H9 (cell line): ENCODE measurements at regions not wholly inside any gene's neighbourhood (a gene's known extent, or its start where the extent isn't known, plus 50 kb on each side); places are given as distances from the start of the nearest gene placed in this dataset.
"Not testable (repeated sequence)": the region's sequence is repeated elsewhere in the genome, so short reads cannot be mapped to it uniquely, and the experiment has no call there.

Experiments used
- DNase-seq: peaks from one replicate; pipeline ENCODE4 v3.0.0-alpha.2; 2017
- H2AFZ ChIP-seq: one replicate; pipeline ENCODE4 v1.6.1; 2013; ENCODE audit warnings: mild to moderate bottlenecking, low read length, control low read depth, moderate library complexity
- H2AK5ac ChIP-seq: 2 replicates; pipeline ENCODE4 v1.6.1; 2013; ENCODE audit warnings: low read length, control low read depth, mixed read lengths; ENCODE audit not compliant: insufficient read length
- H2BK120ac ChIP-seq: one replicate; pipeline ENCODE4 v1.6.1; 2013; ENCODE audit warnings: low read depth, mild to moderate bottlenecking, low read length, control low read depth, inconsistent platforms; ENCODE audit not compliant: poor library complexity, severe bottlenecking
- H2BK12ac ChIP-seq: 2 replicates; pipeline ENCODE4 v1.6.1; 2013; ENCODE audit warnings: low read length, control low read depth, mixed read lengths, low read depth; ENCODE audit not compliant: insufficient read length
- H2BK15ac ChIP-seq: 2 replicates; pipeline ENCODE4 v1.6.1; 2013; ENCODE audit warnings: low read depth, low read length, control low read depth
- H2BK20ac ChIP-seq: one replicate; pipeline ENCODE4 v1.6.1; 2013; ENCODE audit warnings: low read depth, mild to moderate bottlenecking, low read length, control low read depth, inconsistent platforms; ENCODE audit not compliant: poor library complexity, severe bottlenecking
- H2BK5ac ChIP-seq: 2 replicates; pipeline ENCODE4 v1.6.1; 2013; ENCODE audit warnings: low read length, control low read depth, mixed read lengths; ENCODE audit not compliant: insufficient read length
- H3K14ac ChIP-seq: 2 replicates; pipeline ENCODE4 v1.6.1; 2013; ENCODE audit warnings: low read length, control low read depth; ENCODE audit not compliant: insufficient read depth
- H3K18ac ChIP-seq: 2 replicates; pipeline ENCODE4 v1.6.1; 2013; ENCODE audit warnings: low read depth, mild to moderate bottlenecking, mixed read lengths, low read length, control low read depth; ENCODE audit not compliant: insufficient read length
- H3K23ac ChIP-seq: 2 replicates; pipeline ENCODE4 v1.6.1; 2013; ENCODE audit warnings: low read length, control low read depth, mixed read lengths, low read depth; ENCODE audit not compliant: insufficient read length
- H3K23me2 ChIP-seq: 2 replicates; pipeline ENCODE4 v1.6.1; 2013; ENCODE audit warnings: low read depth, mild to moderate bottlenecking, mixed read lengths, low read length, control low read depth; ENCODE audit not compliant: insufficient read length, poor library complexity, severe bottlenecking
- H3K27ac ChIP-seq: 2 replicates; pipeline ENCODE4 v1.5.1; 2013; ENCODE audit warnings: low read length, control low read depth, mixed read lengths, low read depth; ENCODE audit not compliant: insufficient read length
- H3K27me3 ChIP-seq: 2 replicates; pipeline ENCODE4 v1.6.1; 2013; ENCODE audit warnings: low read length, control low read depth, inconsistent platforms; ENCODE audit not compliant: insufficient read depth
- H3K4ac ChIP-seq: 2 replicates; pipeline ENCODE4 v1.6.1; 2013; ENCODE audit warnings: low read depth, mild to moderate bottlenecking, control low read depth, inconsistent platforms, low read length, moderate library complexity
- H3K4me1 ChIP-seq: 2 replicates; pipeline ENCODE4 v1.6.1; 2013; ENCODE audit warnings: low read length, control low read depth, inconsistent platforms; ENCODE audit not compliant: insufficient read depth
- H3K4me2 ChIP-seq: 2 replicates; pipeline ENCODE4 v1.6.1; 2013; ENCODE audit warnings: low read length, control low read depth, mixed read lengths; ENCODE audit not compliant: insufficient read length, insufficient read depth
- H3K56ac ChIP-seq: 2 replicates; pipeline ENCODE4 v1.6.1; 2013; ENCODE audit warnings: low read depth, mild to moderate bottlenecking, mixed read lengths, low read length, control low read depth; ENCODE audit not compliant: insufficient read length
- H3K79me1 ChIP-seq: 2 replicates; pipeline ENCODE4 v1.6.1; 2013; ENCODE audit warnings: low read depth, mild to moderate bottlenecking, moderate library complexity, low read length, control low read depth, inconsistent platforms; ENCODE audit not compliant: insufficient read depth, poor library complexity, severe bottlenecking
- H3K79me2 ChIP-seq: 2 replicates; pipeline ENCODE4 v1.6.1; 2013; ENCODE audit warnings: low read length, control low read depth, inconsistent platforms; ENCODE audit not compliant: insufficient read depth
- H3K9ac ChIP-seq: 2 replicates; pipeline ENCODE4 v1.6.1; 2013; ENCODE audit warnings: low read length, control low read depth, mixed read lengths; ENCODE audit not compliant: insufficient read length; ENCODE audit errors: extremely low read depth
- H3K9me3 ChIP-seq: one replicate; pipeline ENCODE4 v1.6.1; 2013; ENCODE audit warnings: low read depth, low read length, inconsistent platforms; ENCODE audit not compliant: control insufficient read depth
- H3T11ph ChIP-seq: one replicate; pipeline ENCODE4 v1.6.1; 2013; ENCODE audit warnings: mild to moderate bottlenecking, low read length, control low read depth, inconsistent platforms
- H4K20me1 ChIP-seq: one replicate; pipeline ENCODE4 v1.6.1; 2013; ENCODE audit not compliant: control insufficient read depth, insufficient read length, insufficient read depth
- H4K5ac ChIP-seq: 2 replicates; pipeline ENCODE4 v1.6.1; 2013; ENCODE audit warnings: low read depth, mild to moderate bottlenecking, mixed read lengths, low read length, control low read depth; ENCODE audit not compliant: insufficient read length
- H4K8ac ChIP-seq: replicated peaks from 2 replicates; pipeline ENCODE4 v1.6.1; 2013; ENCODE audit warnings: low read length, control low read depth, mixed read lengths, low read depth; ENCODE audit not compliant: insufficient read length
- H4K91ac ChIP-seq: 2 replicates; pipeline ENCODE4 v1.6.1; 2013; ENCODE audit warnings: low read depth, mild to moderate bottlenecking, moderate library complexity, mixed read lengths, low read length, control low read depth; ENCODE audit not compliant: insufficient read length
- H3K27ac Mint-ChIP-seq, 3 experiments: 2 replicates in 2 of 3; 3 replicates in 1 of 3; pipeline ENCODE4 v1.8.0; 2020 to 2021; ENCODE audit warnings: mixed read lengths in 3 of 3, mild to moderate bottlenecking in 1 of 3, moderate library complexity in 1 of 3
- H3K27me3 Mint-ChIP-seq: 2 replicates; pipeline ENCODE4 v1.8.0; 2021; ENCODE audit warnings: low read depth, mild to moderate bottlenecking, moderate library complexity, mixed read lengths
- H3K36me3 Mint-ChIP-seq, 3 experiments: 2 replicates in 2 of 3; 3 replicates in 1 of 3; pipeline ENCODE4 v1.8.0; 2020 to 2021; ENCODE audit warnings: low read depth in 3 of 3, mixed read lengths in 3 of 3; ENCODE audit not compliant: insufficient read depth in 1 of 3
- H3K4me1 Mint-ChIP-seq, 2 experiments: 2 replicates each; pipeline ENCODE4 v1.8.0; 2020; ENCODE audit warnings: mixed read lengths in 2 of 2
- H3K4me3 Mint-ChIP-seq, 2 experiments: 2 replicates in 1 of 2; 3 replicates in 1 of 2; pipeline ENCODE4 v1.8.0; 2020 to 2021; ENCODE audit warnings: mild to moderate bottlenecking in 2 of 2, mixed read lengths in 2 of 2, moderate library complexity in 1 of 2
- H3K9me3 Mint-ChIP-seq, 2 experiments: 2 replicates in 1 of 2; 3 replicates in 1 of 2; pipeline ENCODE4 v1.8.0; 2020; ENCODE audit warnings: mild to moderate bottlenecking in 2 of 2, mixed read lengths in 2 of 2, moderate library complexity in 1 of 2
- CTCF ChIP-seq: fragments of 200-600 bp; sonication (generic); conservative IDR thresholded peaks from 3 replicates; pipeline ENCODE4 v1.8.0; 2021; ENCODE audit warnings: antibody characterized with exemption, mild to moderate bottlenecking
- WGBS: extraction: QIAGEN DNeasy Blood & Tissue Kit; methylation state at CpG from one replicate; pipeline ENCODE4 v1.1.7; 2013; ENCODE audit warnings: missing lambda C conversion rate, low lambda C conversion rate, mixed read lengths; ENCODE audit not compliant: insufficient read length; ENCODE audit errors: extremely low coverage; 5-methylcytosine and 5-hydroxymethylcytosine counted together

DNA sequence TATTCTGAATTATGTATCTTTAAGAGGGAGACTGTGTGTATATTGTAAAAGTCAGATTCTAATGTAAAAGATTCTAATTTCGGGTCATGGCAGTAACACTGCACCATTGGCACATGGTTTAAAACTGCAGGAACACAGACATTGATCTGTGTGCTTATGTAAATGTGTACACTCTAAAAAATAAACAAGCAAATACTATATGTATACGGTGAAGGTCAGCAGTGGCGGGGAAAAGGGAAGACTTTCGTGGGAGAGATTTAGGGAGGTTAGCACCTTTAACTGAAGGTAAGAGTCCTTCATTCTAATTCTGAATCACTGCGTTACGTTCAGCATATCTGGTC lies 157.8 kb upstream of the FAM20A start:
- H3K36me3 Mint-ChIP-seq: peaks cover 5 to 28% (median 12%) of the 10 kb centered on the region in 3 experiments
- Histone ChIP-seq H4K8ac (no peak overlapping the region), H3K23me2 (no peaks in the 10 kb centered on the region), H3K4me2 (no peak overlapping the region), H2BK12ac (no peak overlapping the region), H3K4me1 (no peaks in the 10 kb centered on the region), H3K23ac (no peak overlapping the region), H4K91ac (no peak overlapping the region), H3K4ac (no peak overlapping the region), H3K9me3 (no peaks in the 10 kb centered on the region), H2AFZ (peak overlapping the region; percentile 27), H3K14ac (no peak overlapping the region), H3K79me2 (no peaks in the 10 kb centered on the region), H2BK120ac (no peak overlapping the region), H4K5ac (peak overlapping the region; percentile 13), H2BK5ac (no peak overlapping the region), H3K56ac (no peak overlapping the region), H2BK15ac (no peak overlapping the region), H2BK20ac (no peak overlapping the region), H4K20me1 (no peaks in the 10 kb centered on the region), H2AK5ac (no peak overlapping the region), H3T11ph (no peak overlapping the region), H3K18ac (no peak overlapping the region), H3K9ac (no peak overlapping the region), H3K79me1 (no peaks in the 10 kb centered on the region), H3K27me3 (no peaks in the 10 kb centered on the region), H3K27ac (no peak overlapping the region)
- peaks cover 21 to 25% of the 10 kb centered on the region in 2 experiments for H3K9me3 Mint-ChIP-seq
- no peak overlapping the region; a peak in 1 of 5 replicates for H3K4me3 Mint-ChIP-seq
- no CpG with 5 or more reads among the region's 6 CpGs for WGBS
- peaks cover 13 to 15% of the 10 kb centered on the region in 2 experiments for H3K4me1 Mint-ChIP-seq
- no peak for TF ChIP-seq CTCF
- no peak for DNase-seq
- H3K27me3 Mint-ChIP-seq: no peaks in the 10 kb centered on the region; the same call in 1 of the 2 replicates
- H3K27ac Mint-ChIP-seq: peak overlapping the region in 2 of 3 experiments; percentile 18 to 99; a peak in 4 of 7 replicates

DNA sequence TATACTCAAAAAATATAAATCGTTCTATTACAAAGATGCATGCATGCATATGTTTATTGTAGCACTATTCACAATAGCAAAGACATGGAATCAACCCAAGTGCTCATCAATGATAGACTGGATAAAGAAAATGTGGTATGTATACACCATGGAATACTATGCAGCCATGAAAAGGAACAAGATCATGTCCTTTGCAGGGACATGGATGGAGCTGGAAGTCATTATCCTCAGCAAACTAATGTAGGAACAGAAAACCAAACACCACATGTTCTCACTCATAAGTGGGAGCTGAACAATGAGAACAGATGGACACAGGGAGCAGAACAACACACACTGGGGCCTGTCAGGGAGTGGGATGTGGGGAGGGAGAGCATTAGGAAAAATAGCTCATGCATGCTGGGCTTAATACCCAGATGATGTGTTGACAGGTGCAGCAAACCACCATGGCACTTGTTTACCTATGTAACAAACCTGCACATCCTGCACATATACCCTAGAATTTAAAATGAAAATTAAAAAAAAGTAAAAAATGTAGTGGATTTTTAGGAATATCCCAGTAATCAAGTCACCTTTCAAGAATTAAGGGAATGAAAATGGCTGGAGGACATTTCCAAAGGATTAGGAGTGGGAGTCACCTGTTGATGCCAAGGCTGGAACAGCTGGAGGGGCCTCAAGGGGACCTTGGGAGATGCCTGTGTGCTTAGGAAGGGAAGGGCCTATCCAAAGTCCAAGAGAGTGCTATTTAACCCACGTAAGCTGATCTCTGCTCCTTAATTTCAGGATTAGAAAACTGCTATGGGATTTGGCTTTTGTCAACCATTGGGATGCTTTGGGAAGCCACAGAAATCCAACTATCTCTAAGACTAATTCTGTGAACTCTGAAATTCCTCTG lies 156.9 kb upstream of the FAM20A start:
- H3K27me3 ChIP-seq, H2AK5ac ChIP-seq, H3K4me1 ChIP-seq, H3K79me1 ChIP-seq, H3K27me3 Mint-ChIP-seq, H3K4ac ChIP-seq, H2BK5ac ChIP-seq, H3K27ac Mint-ChIP-seq, DNase-seq, H2BK120ac ChIP-seq, H3T11ph ChIP-seq, H2BK15ac ChIP-seq, H2BK12ac ChIP-seq, H4K8ac ChIP-seq, H3K4me2 ChIP-seq, H3K9ac ChIP-seq, H4K91ac ChIP-seq, H4K5ac ChIP-seq, H3K23ac ChIP-seq, H2AFZ ChIP-seq, H3K4me3 Mint-ChIP-seq, H3K18ac ChIP-seq, H3K14ac ChIP-seq, H3K27ac ChIP-seq, H3K23me2 ChIP-seq, H2BK20ac ChIP-seq, H4K20me1 ChIP-seq, H3K79me2 ChIP-seq, H3K56ac ChIP-seq, H3K9me3 ChIP-seq: not testable (repeated sequence)
- WGBS: no CpG with 5 or more reads among the region's 2 CpGs
- Mint-ChIP-seq H3K9me3 (peaks cover 21 to 28% of the 10 kb centered on the region in 2 experiments), H3K36me3 (peaks cover 5 to 28% (median 12%) of the 10 kb centered on the region in 3 experiments), H3K4me1 (peaks cover 13 to 15% of the 10 kb centered on the region in 2 experiments)
